NCI-H1436 treated with DMSO at 0.1 percent for 48 hours (cell line): ENCODE measurements at regions not wholly inside any gene's neighbourhood (a gene's known extent, or its start where the extent isn't known, plus 50 kb on each side); places are given as distances from the start of the nearest gene placed in this dataset.

Experiments used
- DNase-seq: peaks from one replicate; lab custom pipeline; 2025; lab: John Stamatoyannopoulos, UW

- no peak for DNase-seq
These were observed 109.5 kb upstream of the SPATA13 start for GRCh38 chr13:24050796-24051715.

- no peak for DNase-seq
These were observed 107.7 kb upstream of the SPATA13 start for GRCh38 chr13:24052547-24053518.

GRCh38 chr13:24053519-24054251, 106.8 kb upstream of the SPATA13 start:
- DNase-seq: no peak

GRCh38 chr13:24056616-24057137, 103.8 kb upstream of the SPATA13 start:
- no peak for DNase-seq

- DNase-seq: no peak
These were observed 99.5 kb upstream of the SPATA13 start for GRCh38 chr13:24060993-24061392.

- no peak for DNase-seq
These were observed 97.1 kb upstream of the SPATA13 start for GRCh38 chr13:24063281-24063877.

- no peak for DNase-seq
These were observed 96.1 kb upstream of the SPATA13 start for GRCh38 chr13:24064371-24064770.

- no peak for DNase-seq
These were observed 95.3 kb upstream of the SPATA13 start for GRCh38 chr13:24065176-24065575.

- DNase-seq: no peak
These were observed 93.9 kb upstream of the SPATA13 start for GRCh38 chr13:24066405-24067295.

- DNase-seq: no peak
These were observed 92.0 kb upstream of the SPATA13 start for GRCh38 chr13:24068472-24068871.

GRCh38 chr13:24071016-24071415, 89.5 kb upstream of the SPATA13 start:
- no peak for DNase-seq

- DNase-seq: no peak
These were observed 89.0 kb upstream of the SPATA13 start for GRCh38 chr13:24071423-24072075.

GRCh38 chr13:24073657-24074056, 86.9 kb upstream of the SPATA13 start:
- DNase-seq: no peak

- no peak for DNase-seq
These were observed 85.8 kb upstream of the SPATA13 start for GRCh38 chr13:24074678-24075077.

GRCh38 chr13:24075137-24075975, 85.2 kb upstream of the SPATA13 start:
- no peak for DNase-seq

GRCh38 chr13:24076109-24076508, 84.4 kb upstream of the SPATA13 start:
- DNase-seq: no peak

GRCh38 chr13:24076636-24077035, 83.9 kb upstream of the SPATA13 start:
- DNase-seq: no peak

GRCh38 chr13:24080134-24080533, 80.4 kb upstream of the SPATA13 start:
- DNase-seq: no peak

- no peak for DNase-seq
These were observed 79.1 kb upstream of the SPATA13 start for GRCh38 chr13:24081387-24081786.
